Loucy (cell line): ENCODE measurements at regions not wholly inside any gene's neighbourhood (a gene's known extent, or its start where the extent isn't known, plus 50 kb on each side); places are given as distances from the start of the nearest gene placed in this dataset.

Experiments
- H2AFZ ChIP-seq: fragments of 200-600 bp; sonication (generic); 2 replicates; pipeline ENCODE4 v1.6.0; 2016; ENCODE audit warnings: antibody characterized with exemption, mild to moderate bottlenecking, low read length, moderate library complexity
- H3F3A ChIP-seq: fragments of 200-600 bp; 2 replicates; pipeline ENCODE4 v1.6.0; 2016; ENCODE audit warnings: antibody characterized with exemption, low read depth, mild to moderate bottlenecking
- H3K27me3 ChIP-seq: fragments of 200-600 bp; sonication (generic); 2 replicates; pipeline ENCODE4 v1.6.1; 2014; ENCODE audit warnings: low read length, mild to moderate bottlenecking; ENCODE audit not compliant: insufficient read depth, poor library complexity, severe bottlenecking
- H3K36me3 ChIP-seq: fragments of 200-600 bp; sonication (generic); 2 replicates; pipeline ENCODE4 v1.6.1; 2016; ENCODE audit warnings: low read length; ENCODE audit not compliant: insufficient read depth
- H3K4me1 ChIP-seq: fragments of 200-600 bp; sonication (generic); 2 replicates; pipeline ENCODE4 v1.5.1; 2014; ENCODE audit warnings: low read length, mild to moderate bottlenecking; ENCODE audit not compliant: insufficient read depth, poor library complexity, severe bottlenecking
- H3K4me2 ChIP-seq: fragments of 200-600 bp; sonication (generic); 2 replicates; pipeline ENCODE4 v1.6.0; 2014; ENCODE audit warnings: antibody characterized with exemption, low read length, low read depth, mild to moderate bottlenecking; ENCODE audit not compliant: poor library complexity, severe bottlenecking
- H3K4me3 ChIP-seq: fragments of 200-600 bp; sonication (generic); 2 replicates; pipeline ENCODE4 v1.5.1; 2014; ENCODE audit warnings: low read length, mild to moderate bottlenecking, mixed read lengths; ENCODE audit not compliant: poor library complexity, severe bottlenecking
- H3K79me2 ChIP-seq: fragments of 200-600 bp; sonication (generic); 2 replicates; pipeline ENCODE4 v1.6.1; 2014; ENCODE audit warnings: low read length; ENCODE audit not compliant: insufficient read depth
- H3K9ac ChIP-seq: fragments of 200-600 bp; sonication (generic); 2 replicates; pipeline ENCODE4 v1.6.0; 2014; ENCODE audit warnings: mild to moderate bottlenecking, low read depth, low read length, moderate library complexity; ENCODE audit not compliant: poor library complexity, severe bottlenecking
- H3K9me2 ChIP-seq: fragments of 200-600 bp; sonication (generic); replicated peaks from 2 replicates; pipeline ENCODE4 v1.6.1; 2016; ENCODE audit warnings: low read depth, low read length, mixed read lengths
- H3K9me3 ChIP-seq: fragments of 200-600 bp; sonication (generic); 2 replicates; pipeline ENCODE4 v1.6.1; 2014; ENCODE audit warnings: mild to moderate bottlenecking, antibody characterized with exemption, low read length, low read depth; ENCODE audit not compliant: insufficient read depth
- H4K20me1 ChIP-seq: fragments of 200-600 bp; sonication (generic); 2 replicates; pipeline ENCODE4 v1.6.0; 2014; ENCODE audit warnings: antibody characterized with exemption, low read length, mild to moderate bottlenecking; ENCODE audit not compliant: insufficient read depth, poor library complexity, severe bottlenecking
- CTCF ChIP-seq: fragments of 200-600 bp; sonication (generic); conservative IDR thresholded peaks from 2 replicates; pipeline ENCODE4 v1.5.1; 2014; ENCODE audit warnings: mild to moderate bottlenecking, antibody characterized with exemption, low read length
- EZH2phosphoT487 ChIP-seq: fragments of 200-600 bp; IDR thresholded peaks from 2 replicates; pipeline ENCODE4 v1.6.1; 2018; ENCODE audit warnings: antibody characterized with exemption, mild to moderate bottlenecking, moderate library complexity, borderline replicate concordance

GRCh38 chr7:16936626-16937422 is 55.0 kb upstream of the AGR3 start:
- no peaks in the 10 kb centered on the region for H3K36me3 ChIP-seq
- no peak overlapping the region for H3K9ac ChIP-seq
- no peaks in the 10 kb centered on the region for H3K9me3 ChIP-seq
- TF ChIP-seq CTCF (no peak), EZH2phosphoT487 (no peak)
- peaks cover 80% of the 10 kb centered on the region for H3K4me1 ChIP-seq
- no peaks in the 10 kb centered on the region for H3K9me2 ChIP-seq
- H3K4me2 ChIP-seq, result no peak overlapping the region
- no peaks in the 10 kb centered on the region for H4K20me1 ChIP-seq
- peaks cover 7% of the 10 kb centered on the region for H3F3A ChIP-seq
- H2AFZ ChIP-seq, result peak overlapping the region; percentile 9; the same call in 1 of the 2 replicates
- H3K4me3 ChIP-seq, result no peak overlapping the region
- no peaks in the 10 kb centered on the region for H3K27me3 ChIP-seq
- H3K79me2 ChIP-seq, result no peaks in the 10 kb centered on the region

- no peaks in the 10 kb centered on the region for H4K20me1 ChIP-seq
- H3F3A ChIP-seq, result peaks cover 7% of the 10 kb centered on the region
- TF ChIP-seq CTCF (no peak), EZH2phosphoT487 (no peak)
- H2AFZ ChIP-seq, result no peak overlapping the region
- H3K9me2 ChIP-seq, result no peaks in the 10 kb centered on the region
- H3K79me2 ChIP-seq, result no peaks in the 10 kb centered on the region
- peak overlapping the region; percentile 5 for H3K4me2 ChIP-seq
- peaks cover 73% of the 10 kb centered on the region for H3K4me1 ChIP-seq
- H3K36me3 ChIP-seq, result no peaks in the 10 kb centered on the region
- H3K4me3 ChIP-seq, result no peak overlapping the region
- H3K27me3 ChIP-seq, result no peaks in the 10 kb centered on the region
- no peak overlapping the region for H3K9ac ChIP-seq
- H3K9me3 ChIP-seq, result no peaks in the 10 kb centered on the region
Measured at GRCh38 chr7:16939161-16939560, 57.4 kb upstream of the AGR3 start.

- no peaks in the 10 kb centered on the region for H3K36me3 ChIP-seq
- no peaks in the 10 kb centered on the region for H3K79me2 ChIP-seq
- no peaks in the 10 kb centered on the region for H3K9me2 ChIP-seq
- no peak overlapping the region for H2AFZ ChIP-seq
- peaks cover 59% of the 10 kb centered on the region for H3K4me1 ChIP-seq
- H3K4me3 ChIP-seq, result no peak overlapping the region
- H3K4me2 ChIP-seq, result peak overlapping the region; percentile 15
- peaks cover 7% of the 10 kb centered on the region for H3F3A ChIP-seq
- no peaks in the 10 kb centered on the region for H3K9me3 ChIP-seq
- no peak overlapping the region for H3K9ac ChIP-seq
- H4K20me1 ChIP-seq, result no peaks in the 10 kb centered on the region
- TF ChIP-seq CTCF, result no peak
- TF ChIP-seq EZH2phosphoT487, result no peak
- H3K27me3 ChIP-seq, result no peaks in the 10 kb centered on the region
Measured at GRCh38 chr7:16940776-16941175, 59.0 kb upstream of the AGR3 start.
